Left renal cortex interstitium (tissue), 4 donors: ENCODE measurements at regions not wholly inside any gene's neighbourhood (a gene's known extent, or its start where the extent isn't known, plus 50 kb on each side); places are given as distances from the start of the nearest gene placed in this dataset.
A peak's percentile ranks its signal among the peaks of the same experiment; 100 is the strongest.
"Not testable (repeated sequence)": the region's sequence is repeated elsewhere in the genome, so short reads cannot be mapped to it uniquely, and the experiment has no call there.

ENCODE experiments used
- DNase-seq, 4 donors: peaks; one replicate each; pipeline ENCODE4 v3.0.0-alpha.2; 2013; ENCODE audit warnings: low read depth in 4 of 4, low spot score in 2 of 4, missing footprints in 1 of 4

- DNase-seq: no peak
Measured at GRCh38 chr15:53844634-53845033, 85.2 kb upstream of the WDR72 start.

GRCh38 chr15:53843869-53844569, 84.6 kb upstream of the WDR72 start:
- no peak for DNase-seq

- DNase-seq: no peak
Measured at GRCh38 chr15:53843166-53843565, 83.7 kb upstream of the WDR72 start.

- no peak for DNase-seq
Measured at GRCh38 chr15:53841651-53842050, 82.2 kb upstream of the WDR72 start.

- DNase-seq: no peak
Measured at GRCh38 chr15:53840681-53841080, 81.2 kb upstream of the WDR72 start.

GRCh38 chr15:53837263-53837662, 77.8 kb upstream of the WDR72 start:
- DNase-seq: no peak

GRCh38 chr15:53836618-53837017, 77.2 kb upstream of the WDR72 start:
- DNase-seq: no peak

- no peak for DNase-seq
Measured at GRCh38 chr15:53835309-53835708, 75.8 kb upstream of the WDR72 start.

GRCh38 chr15:53834214-53834613, 74.8 kb upstream of the WDR72 start:
- DNase-seq: no peak

GRCh38 chr15:53833134-53833624, 73.7 kb upstream of the WDR72 start:
- peak; percentile 44 to 81 (median 60) for DNase-seq

- no peak for DNase-seq
Measured at GRCh38 chr15:53831907-53832770, 72.7 kb upstream of the WDR72 start.

- no peak for DNase-seq
Measured at GRCh38 chr15:53830707-53831386, 71.4 kb upstream of the WDR72 start.

- no peak for DNase-seq
Measured at GRCh38 chr15:53829923-53830459, 70.5 kb upstream of the WDR72 start.

- DNase-seq: no peak
Measured at GRCh38 chr15:53829471-53829870, 70.0 kb upstream of the WDR72 start.

- no peak for DNase-seq
Measured at GRCh38 chr15:53827355-53827754, 67.9 kb upstream of the WDR72 start.

- DNase-seq: no peak
Measured at GRCh38 chr15:53811530-53811929, 52.1 kb upstream of the WDR72 start.

GRCh38 chr15:53810306-53810705, 50.8 kb upstream of the WDR72 start:
- not testable (repeated sequence) for DNase-seq
